BE2C (cell line): ENCODE measurements at regions not wholly inside any gene's neighbourhood (a gene's known extent, or its start where the extent isn't known, plus 50 kb on each side); places are given as distances from the start of the nearest gene placed in this dataset.

Source experiments
- DNase-seq: peaks from one replicate; pipeline ENCODE4 v3.0.0-alpha.2; 2020
- H3K27me3 ChIP-seq: fragments of 250-450 bp; sonication (Bioruptor Pico); 2 replicates; pipeline ENCODE4 v1.5.1; 2020; ENCODE audit warnings: mild to moderate bottlenecking
- H3K36me3 ChIP-seq: fragments of 250-450 bp; sonication (Bioruptor Pico); 2 replicates; pipeline ENCODE4 v1.5.1; 2020; ENCODE audit warnings: mild to moderate bottlenecking
- H3K4me1 ChIP-seq: fragments of 250-450 bp; sonication (Bioruptor Pico); 2 replicates; pipeline ENCODE4 v1.5.1; 2020
- H3K4me3 ChIP-seq: 2 replicates; pipeline ENCODE4 v1.5.1; 2011; ENCODE audit warnings: low read depth, low read length
- H3K9me3 ChIP-seq: fragments of 250-450 bp; sonication (Bioruptor Pico); 2 replicates; pipeline ENCODE4 v1.5.1; 2020
- TF ChIP-seq, protein P1 (sequence below): IDR thresholded peaks from 2 replicates; pipeline ENCODE4 v1.5.1; 2012; ENCODE audit warnings: mild to moderate bottlenecking, low read depth, low read length

DNA sequence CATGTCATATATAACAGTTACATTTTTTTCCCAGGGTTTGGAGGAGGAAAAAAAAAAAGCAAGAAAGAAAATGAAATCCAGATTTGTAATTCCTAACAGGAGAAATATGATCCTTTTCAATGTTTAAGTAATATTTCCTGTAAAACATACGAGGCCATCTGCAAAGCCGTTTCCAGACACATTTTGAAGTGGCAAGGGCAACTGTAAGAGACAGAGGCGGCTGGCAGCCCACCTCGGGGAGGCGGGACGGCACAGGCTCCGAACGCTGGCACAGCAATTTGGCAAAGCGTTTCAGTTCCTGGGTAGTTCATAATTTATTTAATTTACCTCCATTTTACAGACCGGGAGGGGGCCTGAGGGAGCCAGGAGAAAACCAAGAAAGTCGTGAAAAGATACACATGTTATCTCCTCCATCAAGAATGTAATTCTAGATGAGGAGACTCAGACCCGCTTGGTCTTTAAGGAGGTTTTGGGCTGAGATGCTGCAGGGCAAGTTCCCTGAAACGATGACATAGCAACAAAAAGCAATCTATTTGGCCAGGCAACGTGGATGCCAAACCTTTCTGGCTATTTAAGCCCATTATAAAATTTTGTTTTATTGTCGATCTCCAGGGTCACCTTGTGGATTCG is 448.5 kb upstream of the MKI67 start:
- Histone ChIP-seq H3K4me1 (peaks cover 17% of the 10 kb centered on the region), H3K36me3 (no peaks in the 10 kb centered on the region), H3K4me3 (no peak overlapping the region), H3K27me3 (no peaks in the 10 kb centered on the region), H3K9me3 (no peaks in the 10 kb centered on the region)
- TF ChIP-seq, protein P1, sequence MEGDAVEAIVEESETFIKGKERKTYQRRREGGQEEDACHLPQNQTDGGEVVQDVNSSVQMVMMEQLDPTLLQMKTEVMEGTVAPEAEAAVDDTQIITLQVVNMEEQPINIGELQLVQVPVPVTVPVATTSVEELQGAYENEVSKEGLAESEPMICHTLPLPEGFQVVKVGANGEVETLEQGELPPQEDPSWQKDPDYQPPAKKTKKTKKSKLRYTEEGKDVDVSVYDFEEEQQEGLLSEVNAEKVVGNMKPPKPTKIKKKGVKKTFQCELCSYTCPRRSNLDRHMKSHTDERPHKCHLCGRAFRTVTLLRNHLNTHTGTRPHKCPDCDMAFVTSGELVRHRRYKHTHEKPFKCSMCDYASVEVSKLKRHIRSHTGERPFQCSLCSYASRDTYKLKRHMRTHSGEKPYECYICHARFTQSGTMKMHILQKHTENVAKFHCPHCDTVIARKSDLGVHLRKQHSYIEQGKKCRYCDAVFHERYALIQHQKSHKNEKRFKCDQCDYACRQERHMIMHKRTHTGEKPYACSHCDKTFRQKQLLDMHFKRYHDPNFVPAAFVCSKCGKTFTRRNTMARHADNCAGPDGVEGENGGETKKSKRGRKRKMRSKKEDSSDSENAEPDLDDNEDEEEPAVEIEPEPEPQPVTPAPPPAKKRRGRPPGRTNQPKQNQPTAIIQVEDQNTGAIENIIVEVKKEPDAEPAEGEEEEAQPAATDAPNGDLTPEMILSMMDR: no peak
- no peak for DNase-seq

DNA sequence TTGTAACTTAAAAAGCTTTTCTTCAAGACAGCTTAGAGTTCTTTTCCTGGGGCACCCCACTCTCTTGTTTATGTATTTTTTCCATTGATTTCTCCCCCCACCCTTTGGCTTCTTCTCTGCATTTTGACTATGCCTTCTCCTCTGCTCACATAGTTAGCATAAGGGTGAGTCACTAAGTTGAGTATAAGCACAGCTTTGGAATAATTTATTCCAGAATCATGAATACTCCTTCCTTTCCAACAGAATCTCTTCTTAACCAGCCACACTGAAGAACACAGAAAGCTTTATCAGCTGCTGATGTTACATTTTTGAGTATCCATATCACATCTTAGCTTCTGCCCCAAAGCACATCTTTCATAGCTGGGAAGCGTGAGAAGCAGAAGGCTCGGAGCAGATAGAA is 449.5 kb upstream of the MKI67 start:
- TF ChIP-seq, protein P1: no peak

DNA sequence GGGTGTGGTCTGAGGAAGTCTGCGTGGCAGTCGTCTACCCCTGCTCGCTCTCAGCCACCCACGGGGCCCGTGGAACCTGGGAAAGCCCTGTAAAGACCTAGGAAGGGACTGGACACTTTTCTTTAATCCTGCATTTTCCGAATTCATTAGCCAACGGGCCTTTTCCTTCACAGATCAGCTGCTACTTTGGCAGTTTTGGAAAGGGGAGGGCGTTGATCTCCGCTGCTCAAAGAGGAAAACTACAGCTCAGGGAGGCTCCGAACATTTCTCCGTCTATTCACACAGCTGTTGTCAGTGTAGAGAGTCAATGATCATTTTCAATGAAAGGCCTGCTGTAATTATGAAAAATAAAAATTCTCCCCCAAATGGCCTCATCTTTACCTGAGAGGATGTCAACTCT is 450.1 kb upstream of the MKI67 start:
- Histone ChIP-seq H3K27me3 (no peaks in the 10 kb centered on the region), H3K9me3 (no peaks in the 10 kb centered on the region), H3K36me3 (no peaks in the 10 kb centered on the region), H3K4me3 (no peak overlapping the region), H3K4me1 (peaks cover 21% of the 10 kb centered on the region)
- TF ChIP-seq, protein P1: no peak
- no peak for DNase-seq

More for the DNA sequence above, 449.5 kb upstream of the MKI67 start:
- DNase-seq: no peak
- Histone ChIP-seq H3K4me1 (peaks cover 21% of the 10 kb centered on the region), H3K9me3 (no peaks in the 10 kb centered on the region), H3K4me3 (no peak overlapping the region), H3K36me3 (no peaks in the 10 kb centered on the region), H3K27me3 (no peaks in the 10 kb centered on the region)

DNA sequence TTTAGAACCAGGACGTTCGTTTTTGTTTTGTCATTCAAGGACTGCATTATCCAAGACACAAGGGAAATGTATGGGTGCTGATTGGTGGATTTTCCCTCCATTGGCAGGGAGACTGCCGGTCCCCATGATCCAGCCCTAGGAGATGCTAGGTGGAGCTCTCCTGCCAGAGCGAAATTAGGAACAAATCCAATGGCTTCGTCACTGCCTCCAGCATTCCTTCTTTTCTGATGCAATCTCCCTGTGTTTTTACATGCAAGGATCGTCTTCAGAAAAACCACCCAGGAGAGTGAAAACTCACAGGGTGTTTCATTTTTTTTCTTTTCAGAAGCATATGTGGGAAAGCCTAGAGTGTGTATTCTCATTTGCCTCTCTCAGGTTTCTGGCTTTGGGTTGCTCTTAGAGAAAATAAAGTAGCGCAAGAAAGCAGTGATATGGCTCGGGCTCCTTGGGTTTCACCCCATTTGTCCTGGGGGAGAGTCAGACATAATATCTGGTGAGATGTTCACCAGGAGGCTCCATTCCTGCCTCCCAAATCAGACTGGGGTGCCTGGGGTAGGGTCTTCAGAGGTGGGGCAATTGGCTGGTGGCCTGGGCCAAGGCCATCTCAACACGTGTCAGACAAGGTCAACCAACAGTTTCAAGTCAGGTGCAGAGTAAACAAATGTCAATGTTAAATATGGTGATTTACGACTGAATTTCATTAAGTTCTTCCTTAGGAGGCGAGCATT is 450.9 kb upstream of the MKI67 start:
- TF ChIP-seq, protein P1: no peak
- DNase-seq: no peak
- Histone ChIP-seq H3K36me3 (no peaks in the 10 kb centered on the region), H3K27me3 (no peaks in the 10 kb centered on the region), H3K4me3 (no peak overlapping the region), H3K9me3 (no peaks in the 10 kb centered on the region), H3K4me1 (peaks cover 21% of the 10 kb centered on the region)

DNA sequence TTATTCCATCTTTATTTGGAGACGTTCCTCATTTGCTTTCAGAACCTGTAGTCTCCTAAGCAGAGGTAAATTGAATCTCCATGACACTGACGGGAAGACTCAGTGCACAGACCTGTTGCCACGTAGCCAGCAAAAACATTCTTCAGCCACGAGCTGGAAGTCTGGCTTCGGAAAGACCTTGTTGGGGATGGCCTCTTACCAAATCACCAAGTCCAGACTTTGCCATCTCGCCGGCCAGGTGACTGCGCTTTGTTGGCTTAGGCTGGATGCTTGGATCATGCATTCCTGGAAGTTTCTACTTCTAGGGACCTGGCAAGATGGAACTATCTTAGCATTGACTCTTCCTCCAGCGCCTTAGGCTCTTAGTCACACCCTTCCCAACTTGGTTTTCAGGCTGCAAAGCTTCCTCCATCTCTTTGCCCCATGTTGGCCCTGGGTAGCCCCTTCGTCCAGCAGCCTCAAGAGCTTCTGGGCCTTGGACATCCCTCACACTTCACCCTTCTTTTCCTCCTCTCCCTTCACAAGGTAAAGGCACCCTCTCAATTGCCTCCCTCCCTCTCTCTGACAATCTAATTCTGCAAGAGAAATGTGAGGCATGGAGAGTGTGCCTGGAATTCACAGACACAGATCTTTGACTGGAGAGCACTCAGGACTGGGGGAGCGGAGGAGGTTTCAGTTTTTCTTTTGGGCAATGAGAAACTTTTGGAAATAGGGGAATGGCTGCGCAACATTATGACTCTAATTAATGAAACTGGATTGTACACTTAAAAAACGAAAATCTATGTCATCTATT is 451.9 kb upstream of the MKI67 start:
- no peak overlapping the region for H3K4me3 ChIP-seq
- TF ChIP-seq, protein P1: no peak
- H3K4me1 ChIP-seq: peaks cover 21% of the 10 kb centered on the region
- no peaks in the 10 kb centered on the region for H3K9me3 ChIP-seq
- H3K27me3 ChIP-seq: no peaks in the 10 kb centered on the region
- DNase-seq: no peak
- no peaks in the 10 kb centered on the region for H3K36me3 ChIP-seq
